AG04450 (cell line): ENCODE measurements at regions not wholly inside any gene's neighbourhood (a gene's known extent, or its start where the extent isn't known, plus 50 kb on each side); places are given as distances from the start of the nearest gene placed in this dataset.

ENCODE experiments used
- CTCF ChIA-PET: fragments of 300-600, 350-600 bp; formaldehyde crosslinking; extraction: SDS; loops from one replicate; lab custom pipeline; 2022; ENCODE audit warnings: antibody characterized with exemption, inconsistent platforms; lab: Charles Lee
- POLR2A ChIA-PET: fragments of 350-600 bp; formaldehyde crosslinking; extraction: SDS; loops from one replicate; lab custom pipeline; 2021; ENCODE audit warnings: antibody characterized with exemption, inconsistent platforms; lab: Yijun Ruan, JAX
- DNase-seq: peaks from one replicate; pipeline ENCODE4 v3.0.0-alpha.2; 2011; ENCODE audit warnings: low read depth, low spot score
- H3K27ac ChIP-seq: one replicate; pipeline ENCODE4 v1.5.1; 2012; ENCODE audit warnings: low read depth, low read length, control low read depth
- H3K27me3 ChIP-seq: one replicate; pipeline ENCODE4 v1.6.0; 2012; ENCODE audit warnings: low read length; ENCODE audit not compliant: control insufficient read depth, insufficient read depth
- H3K4me3 ChIP-seq: 2 replicates; pipeline ENCODE4 v1.5.1; 2011; ENCODE audit warnings: mild to moderate bottlenecking, low read depth, low read length, control low read depth
- H3K9me3 ChIP-seq: 2 replicates; pipeline ENCODE4 v1.5.1; 2012; ENCODE audit warnings: low read length; ENCODE audit not compliant: control insufficient read depth, insufficient read depth
- CTCF ChIP-seq: IDR thresholded peaks from 2 replicates; pipeline ENCODE4 v1.5.1; 2011; ENCODE audit warnings: low read depth, low read length, control low read depth, inconsistent platforms

DNA sequence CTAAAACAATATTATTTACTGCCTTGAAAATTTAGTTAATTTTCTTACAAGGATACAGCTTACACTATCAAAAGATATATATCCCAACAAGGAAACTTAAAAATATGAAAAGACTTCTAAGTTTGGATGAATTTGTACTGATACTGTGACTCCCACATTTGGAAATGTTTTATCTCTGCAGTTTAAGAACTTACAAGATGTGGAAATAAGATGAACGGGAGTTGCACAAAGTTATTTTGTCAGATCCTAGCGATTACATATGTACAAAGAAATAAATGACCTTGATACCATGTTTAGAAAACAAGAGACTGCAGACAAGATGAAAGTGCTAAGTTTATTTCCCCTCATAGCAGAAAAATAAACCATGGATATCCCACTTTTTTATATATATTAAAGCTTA is 103.7 kb upstream of the TMEM106B start:
- no peak for DNase-seq
- Histone ChIP-seq H3K9me3 (peaks cover 3% of the 10 kb centered on the region; the same call in 1 of the 2 replicates), H3K27me3 (no peaks in the 10 kb centered on the region), H3K4me3 (no peak overlapping the region), H3K27ac (no peak overlapping the region)
- no peak for TF ChIP-seq CTCF
- CTCF ChIA-PET = no interaction called here
- POLR2A ChIA-PET = no interaction called here

DNA sequence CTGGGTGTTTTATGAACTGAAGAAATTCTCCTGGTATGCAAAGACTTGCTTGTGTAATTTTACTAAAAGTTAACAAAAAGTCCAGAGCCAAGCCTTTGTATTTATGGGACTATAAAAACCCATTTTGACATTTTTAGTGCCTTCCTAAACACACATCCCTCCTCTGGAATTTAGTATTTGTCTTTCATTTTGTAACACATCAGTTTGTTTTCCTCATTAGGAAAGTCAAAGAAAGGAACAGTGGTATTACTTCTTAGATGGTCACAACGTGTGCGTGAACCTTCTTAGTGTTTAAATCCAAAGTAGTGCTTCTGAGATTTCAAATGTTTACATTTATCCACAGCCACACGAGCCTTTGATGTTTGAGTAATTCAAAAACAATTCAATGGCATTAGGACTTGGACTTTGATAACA is 103.2 kb upstream of the TMEM106B start:
- no peak for DNase-seq
- ChIA-PET CTCF (no interaction called here), POLR2A (no interaction called here)
- no peaks in the 10 kb centered on the region for H3K27me3 ChIP-seq
- H3K27ac ChIP-seq = no peak overlapping the region
- H3K4me3 ChIP-seq = no peak overlapping the region
- no peak for TF ChIP-seq CTCF
- H3K9me3 ChIP-seq = peaks cover 3% of the 10 kb centered on the region; the same call in 1 of the 2 replicates

DNA sequence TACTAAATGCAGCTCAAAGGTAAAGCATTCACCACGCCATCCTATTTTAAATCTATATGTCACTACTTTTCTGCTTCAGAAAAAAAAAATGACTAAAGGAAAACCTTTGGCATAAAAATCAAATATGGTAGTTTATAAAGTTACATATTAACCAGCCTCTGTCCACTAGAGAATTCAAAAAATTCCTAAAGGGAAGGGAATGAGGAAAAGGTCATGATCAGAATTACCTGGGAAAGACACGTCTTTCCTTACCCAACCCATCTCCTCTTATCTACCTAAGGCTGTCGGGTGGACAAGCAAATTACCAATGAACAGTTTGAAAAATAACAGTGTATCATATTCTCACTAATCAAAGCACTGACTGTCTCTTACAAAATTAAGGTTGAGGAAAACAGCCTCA is 100.7 kb upstream of the TMEM106B start:
- Histone ChIP-seq H3K4me3 (no peak overlapping the region), H3K27me3 (no peaks in the 10 kb centered on the region), H3K9me3 (peaks cover 3% of the 10 kb centered on the region; the same call in 1 of the 2 replicates), H3K27ac (no peak overlapping the region)
- ChIA-PET CTCF (interaction anchor here (0.6 kb wide), 1 partner anchor 796 kb away, joined by 9 read pairs; no protein-coding TSS in a partner anchor), POLR2A (no interaction called here)
- no peak for TF ChIP-seq CTCF
- no peak for DNase-seq

DNA sequence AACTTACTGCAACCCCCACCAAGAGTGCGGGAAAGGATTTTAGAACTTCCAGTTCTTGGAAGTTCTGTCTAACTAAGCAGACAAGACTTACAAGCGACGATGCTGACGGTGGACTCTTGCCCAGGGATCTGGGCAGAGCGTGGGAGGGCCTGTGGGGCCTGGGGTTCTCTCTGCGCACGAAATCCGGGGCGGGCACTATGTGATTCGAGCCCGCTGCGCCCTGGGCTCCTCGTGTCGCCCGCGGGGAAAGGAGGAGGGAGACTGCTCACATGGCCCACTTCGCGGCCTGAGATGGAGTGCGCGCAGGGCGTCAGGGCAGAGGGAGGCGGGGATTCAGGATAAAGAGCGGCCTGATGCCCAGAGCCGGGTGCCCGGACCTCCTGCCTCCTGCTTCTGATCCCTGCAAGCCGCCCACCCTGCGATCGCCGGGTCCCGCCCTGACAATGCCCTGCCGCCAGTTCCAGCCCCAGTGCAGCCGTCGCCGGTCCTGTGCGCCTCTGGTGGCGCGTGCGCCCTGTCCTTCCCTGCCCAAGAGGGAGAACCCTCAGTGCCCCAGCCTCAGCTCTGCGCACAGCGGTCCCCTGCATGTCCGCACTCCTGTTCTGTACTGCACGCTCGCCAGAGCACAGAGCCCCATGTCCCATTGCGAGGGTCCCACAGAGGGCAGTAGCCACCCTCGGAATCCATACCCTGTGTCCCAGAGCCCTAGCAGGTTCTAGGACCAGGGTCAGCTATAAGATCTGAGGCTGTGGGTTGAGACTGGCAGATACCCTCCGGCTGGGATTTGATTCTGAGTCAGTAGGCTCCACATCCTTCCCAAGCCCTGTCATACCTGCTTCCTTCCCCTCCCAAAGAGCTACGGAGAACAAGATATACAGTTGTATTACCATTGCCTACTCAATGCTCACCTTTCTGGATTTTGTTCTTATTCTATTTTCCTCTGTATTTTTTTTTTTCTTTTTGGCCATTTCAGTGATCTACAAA is 99.4 kb upstream of the TMEM106B start:
- Histone ChIP-seq H3K27ac (no peak overlapping the region), H3K9me3 (peaks cover 3% of the 10 kb centered on the region; the same call in 1 of the 2 replicates), H3K4me3 (peak overlapping the region; percentile 53), H3K27me3 (no peaks in the 10 kb centered on the region)
- POLR2A ChIA-PET = no interaction called here
- CTCF ChIA-PET = interaction anchor here (0.7 kb wide), 2 partner anchors 9 to 266 kb away, joined by 3 read pairs; no protein-coding TSS in a partner anchor
- no peak for DNase-seq
- no peak for TF ChIP-seq CTCF

DNA sequence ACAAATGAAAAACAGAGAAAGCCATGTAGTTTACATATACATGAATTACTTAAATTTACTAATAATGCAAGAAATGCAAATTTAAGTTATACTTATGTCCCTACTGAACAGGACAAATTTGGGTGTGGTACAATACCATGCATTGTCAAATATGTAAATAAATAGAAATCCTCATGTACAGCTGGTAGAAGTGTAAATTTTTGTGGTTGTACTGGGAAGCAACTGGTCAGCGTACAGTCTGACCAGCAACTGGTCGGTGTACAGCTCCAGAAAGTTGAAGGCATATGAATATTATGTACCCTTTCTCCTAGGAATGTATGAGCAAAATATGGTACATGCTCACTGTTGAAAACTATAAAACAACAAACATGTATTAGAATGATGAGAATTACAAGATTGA is 93.9 kb upstream of the TMEM106B start:
- ChIA-PET POLR2A (no interaction called here), CTCF (no interaction called here)
- no peak for DNase-seq
- TF ChIP-seq CTCF = no peak
- Histone ChIP-seq H3K4me3 (no peak overlapping the region), H3K9me3 (no peaks in the 10 kb centered on the region), H3K27me3 (no peaks in the 10 kb centered on the region), H3K27ac (no peak overlapping the region)
